ENCODE measurements at regions not wholly inside any gene's neighbourhood (a gene's known extent, or its start where the extent isn't known, plus 50 kb on each side); places are given as distances from the start of the nearest gene placed in this dataset.

DNA sequence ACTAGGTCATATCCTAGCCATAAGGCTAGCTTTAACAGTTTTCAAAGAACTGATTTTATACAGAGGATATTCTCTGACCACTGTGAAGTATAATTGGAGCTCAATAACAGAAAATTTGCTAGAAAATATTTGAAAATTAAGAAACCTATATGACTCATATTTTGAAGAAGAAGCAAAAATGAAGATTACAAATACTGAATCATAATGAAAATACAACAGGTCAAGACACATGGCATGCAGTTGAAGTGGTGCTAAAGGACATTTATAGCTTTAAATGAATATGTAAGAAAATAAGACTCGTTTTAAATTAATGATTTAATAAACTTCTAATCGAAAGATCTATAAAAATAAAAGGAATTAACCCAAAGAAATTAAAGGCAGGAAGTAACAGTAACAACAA lies 1234.6 kb downstream of the SLC16A7 start:
- TF ChIP-seq, protein P1, sequence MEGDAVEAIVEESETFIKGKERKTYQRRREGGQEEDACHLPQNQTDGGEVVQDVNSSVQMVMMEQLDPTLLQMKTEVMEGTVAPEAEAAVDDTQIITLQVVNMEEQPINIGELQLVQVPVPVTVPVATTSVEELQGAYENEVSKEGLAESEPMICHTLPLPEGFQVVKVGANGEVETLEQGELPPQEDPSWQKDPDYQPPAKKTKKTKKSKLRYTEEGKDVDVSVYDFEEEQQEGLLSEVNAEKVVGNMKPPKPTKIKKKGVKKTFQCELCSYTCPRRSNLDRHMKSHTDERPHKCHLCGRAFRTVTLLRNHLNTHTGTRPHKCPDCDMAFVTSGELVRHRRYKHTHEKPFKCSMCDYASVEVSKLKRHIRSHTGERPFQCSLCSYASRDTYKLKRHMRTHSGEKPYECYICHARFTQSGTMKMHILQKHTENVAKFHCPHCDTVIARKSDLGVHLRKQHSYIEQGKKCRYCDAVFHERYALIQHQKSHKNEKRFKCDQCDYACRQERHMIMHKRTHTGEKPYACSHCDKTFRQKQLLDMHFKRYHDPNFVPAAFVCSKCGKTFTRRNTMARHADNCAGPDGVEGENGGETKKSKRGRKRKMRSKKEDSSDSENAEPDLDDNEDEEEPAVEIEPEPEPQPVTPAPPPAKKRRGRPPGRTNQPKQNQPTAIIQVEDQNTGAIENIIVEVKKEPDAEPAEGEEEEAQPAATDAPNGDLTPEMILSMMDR (IDR thresholded peaks at IDR 0.05; ENCODE audit: insufficient read depth, low read depth, low read length), result no peak
- H3K4me3 ChIP-seq (ENCODE audit: low read depth, low read length), result no peak overlapping the region
- DNase-seq (ENCODE audit: low read depth), result no peak

DNA sequence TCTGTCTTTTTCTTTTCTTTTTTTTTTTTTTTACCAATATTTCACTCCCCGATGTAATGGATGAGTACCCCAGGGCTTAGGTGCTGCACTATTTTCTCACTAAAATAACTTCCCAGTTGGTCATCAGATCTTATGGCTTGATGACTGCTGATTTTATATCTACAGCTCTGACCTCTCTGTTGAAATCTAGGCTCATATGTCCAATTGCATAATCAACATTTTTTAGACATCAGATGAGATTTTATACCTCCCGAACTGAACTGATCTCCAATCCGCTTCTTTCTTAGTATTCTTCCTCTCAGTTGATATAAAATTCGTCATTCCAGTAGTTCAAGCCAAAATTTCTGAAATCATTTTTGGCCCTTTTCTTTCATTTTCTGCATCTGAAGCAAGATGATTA lies 1236.5 kb downstream of the SLC16A7 start:
- no peak for DNase-seq (ENCODE audit: low read depth)
- no peak overlapping the region for H3K4me3 ChIP-seq (ENCODE audit: low read depth, low read length)
- TF ChIP-seq, protein P1 (IDR thresholded peaks at IDR 0.05; ENCODE audit: insufficient read depth, low read depth, low read length), result no peak

DNA sequence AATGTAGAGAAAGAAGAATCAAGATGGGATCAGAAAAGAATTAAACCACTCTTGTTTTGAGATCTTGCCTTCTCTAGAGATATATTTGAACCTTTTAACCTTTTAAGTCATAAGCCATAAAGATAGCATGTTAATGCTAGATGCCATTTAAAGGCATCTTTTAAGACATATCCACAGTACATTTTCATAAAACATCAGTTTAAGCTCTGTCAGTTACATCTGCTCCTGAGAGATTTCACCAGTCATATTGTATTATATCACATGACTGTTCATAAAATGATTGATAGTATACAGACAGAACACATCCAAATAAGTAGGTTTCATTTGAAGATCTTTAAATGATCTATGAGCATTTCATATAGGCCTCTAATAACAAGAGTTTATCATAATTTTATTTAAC lies 1238.5 kb downstream of the SLC16A7 start:
- DNase-seq (ENCODE audit: low read depth), result no peak
- TF ChIP-seq, protein P1 (IDR thresholded peaks at IDR 0.05; ENCODE audit: insufficient read depth, low read depth, low read length), result no peak
- H3K4me3 ChIP-seq (ENCODE audit: low read depth, low read length), result no peak overlapping the region

DNA sequence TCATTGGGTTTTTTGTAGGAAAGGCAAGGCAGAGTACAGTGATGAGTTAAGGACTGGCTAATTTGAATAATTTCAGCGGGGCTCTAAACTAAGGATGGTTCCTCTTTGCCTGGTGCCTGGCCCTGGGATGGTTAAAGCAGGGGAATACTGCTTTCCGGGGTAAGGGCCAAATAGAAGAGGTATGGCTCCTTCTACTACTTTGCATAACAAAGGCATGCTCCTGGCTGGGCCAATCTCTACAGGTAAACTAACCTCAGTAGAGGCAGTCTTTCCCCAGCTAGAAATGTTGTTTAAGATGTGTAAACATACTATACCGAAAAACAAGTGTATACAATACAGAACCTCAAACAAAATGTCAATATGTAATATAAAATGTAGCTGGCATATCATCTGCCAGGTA lies 1239.0 kb downstream of the SLC16A7 start:
- H3K4me3 ChIP-seq (ENCODE audit: low read depth, low read length), result no peak overlapping the region
- DNase-seq (ENCODE audit: low read depth), result no peak
- TF ChIP-seq, protein P1 (IDR thresholded peaks at IDR 0.05; ENCODE audit: insufficient read depth, low read depth, low read length), result no peak

DNA sequence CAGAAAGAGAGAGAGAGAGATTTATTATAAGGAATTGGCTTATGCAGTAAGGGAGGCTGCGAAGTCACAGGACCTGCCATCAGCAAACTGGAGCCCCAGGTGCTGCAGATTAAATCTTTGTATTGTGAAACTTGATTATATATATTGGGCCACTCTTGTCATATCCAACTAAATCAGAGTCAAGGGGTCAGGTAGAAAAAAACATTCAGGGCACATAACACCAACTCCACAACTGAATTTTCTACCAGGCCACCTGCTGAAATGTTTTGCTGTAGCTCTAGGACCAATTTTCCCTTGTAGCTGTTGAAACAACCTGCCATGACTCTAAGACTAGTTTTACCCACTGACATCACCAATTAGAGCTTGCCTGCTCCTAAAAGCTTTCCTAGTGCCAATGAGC lies 1240.8 kb downstream of the SLC16A7 start:
- no peak for DNase-seq (ENCODE audit: low read depth)
- TF ChIP-seq, protein P1 (IDR thresholded peaks at IDR 0.05; ENCODE audit: insufficient read depth, low read depth, low read length), result no peak
- H3K4me3 ChIP-seq (ENCODE audit: low read depth, low read length), result no peak overlapping the region

DNA sequence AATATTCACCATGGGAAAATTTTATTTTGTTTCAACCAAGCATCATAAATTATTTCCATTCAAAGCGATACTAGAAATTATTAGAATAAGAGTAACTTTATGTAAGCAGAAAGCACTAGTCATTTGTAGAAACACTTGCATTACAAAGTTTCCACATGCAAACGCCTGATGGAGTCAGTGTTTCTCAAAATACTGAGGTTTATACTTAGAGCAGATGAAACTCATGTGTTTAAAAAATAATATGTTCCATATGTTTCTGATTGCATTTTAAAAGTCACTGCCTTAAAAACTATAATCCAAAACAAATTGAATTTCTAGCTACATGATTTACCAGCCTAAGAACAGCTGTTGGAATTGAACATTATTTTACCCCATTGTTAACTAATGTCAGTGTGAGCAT lies 1246.4 kb downstream of the SLC16A7 start:
- TF ChIP-seq, protein P1 (IDR thresholded peaks at IDR 0.05; ENCODE audit: insufficient read depth, low read depth, low read length), result no peak
- DNase-seq (ENCODE audit: low read depth), result no peak
- no peak overlapping the region for H3K4me3 ChIP-seq (ENCODE audit: low read depth, low read length)

DNA sequence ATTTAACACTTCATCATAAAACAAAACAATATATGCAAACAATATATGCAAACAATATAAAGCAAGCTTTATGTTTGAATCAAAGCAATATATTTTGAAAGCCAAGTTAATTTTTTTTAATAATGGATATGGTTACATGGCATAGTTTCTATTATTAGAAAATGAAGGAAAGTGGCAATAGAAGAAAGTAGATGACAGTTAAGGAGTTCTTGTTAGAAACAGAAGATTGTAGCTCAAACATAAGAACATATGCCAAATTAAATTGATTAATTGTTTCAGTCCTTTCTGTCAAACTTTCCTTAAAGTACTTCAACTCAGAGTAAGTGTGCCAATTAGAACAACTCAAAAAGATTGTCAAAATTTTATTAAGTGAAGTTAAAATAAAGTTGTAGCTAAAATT lies 1248.3 kb downstream of the SLC16A7 start:
- no peak for DNase-seq (ENCODE audit: low read depth)
- no peak overlapping the region for H3K4me3 ChIP-seq (ENCODE audit: low read depth, low read length)
- TF ChIP-seq, protein P1 (IDR thresholded peaks at IDR 0.05; ENCODE audit: insufficient read depth, low read depth, low read length), result no peak
